Astrocyte (in vitro differentiated cells and primary cell): ENCODE measurements at regions not wholly inside any gene's neighbourhood (a gene's known extent, or its start where the extent isn't known, plus 50 kb on each side); places are given as distances from the start of the nearest gene placed in this dataset.

Experiments
- DNase-seq: peaks from one replicate; pipeline ENCODE4 v3.0.0-alpha.2; 2010; ENCODE audit warnings: low read depth
- FAIRE-seq: peaks from 2 replicates; lab custom pipeline; 2011; peaks lifted over from hg19 to GRCh38; lab: Jason Lieb, UNC
- H2AFZ ChIP-seq: 2 replicates; pipeline ENCODE4 v1.6.0; 2012; ENCODE audit warnings: low read depth, low read length, inconsistent platforms
- H3K27ac ChIP-seq: 2 replicates; pipeline ENCODE4 v1.5.1; 2011; ENCODE audit warnings: low read depth, low read length, inconsistent platforms
- H3K27me3 ChIP-seq: 2 replicates; pipeline ENCODE4 v1.6.0; 2011; ENCODE audit warnings: low read length, inconsistent platforms; ENCODE audit not compliant: insufficient read depth
- H3K36me3 ChIP-seq: 2 replicates; pipeline ENCODE4 v1.5.1; 2011; ENCODE audit warnings: low read length, inconsistent platforms; ENCODE audit not compliant: insufficient read depth
- H3K4me1 ChIP-seq: 2 replicates; pipeline ENCODE4 v1.5.1; 2011; ENCODE audit warnings: low read length, inconsistent platforms; ENCODE audit not compliant: insufficient read depth
- H3K4me2 ChIP-seq: 2 replicates; pipeline ENCODE4 v1.6.0; 2012; ENCODE audit warnings: low read length, inconsistent platforms
- H3K4me3 ChIP-seq: 2 replicates; pipeline ENCODE4 v1.5.1; 2011; ENCODE audit warnings: low read depth, mild to moderate bottlenecking, low read length, inconsistent platforms; ENCODE audit not compliant: insufficient read depth
- H3K79me2 ChIP-seq: 2 replicates; pipeline ENCODE4 v1.6.0; 2012; ENCODE audit warnings: mild to moderate bottlenecking, low read length, inconsistent platforms; ENCODE audit not compliant: insufficient read depth
- H3K9ac ChIP-seq: 2 replicates; pipeline ENCODE4 v1.6.0; 2012; ENCODE audit warnings: mild to moderate bottlenecking, low read length, inconsistent platforms
- H3K9me3 ChIP-seq: 2 replicates; pipeline ENCODE4 v1.5.1; 2012; ENCODE audit warnings: low read depth, mild to moderate bottlenecking, low read length, inconsistent platforms; ENCODE audit not compliant: insufficient read depth
- H4K20me1 ChIP-seq: 2 replicates; pipeline ENCODE4 v1.6.0; 2012; ENCODE audit warnings: low read length, inconsistent platforms; ENCODE audit not compliant: insufficient read depth
- H3K27ac Mint-ChIP-seq: one replicate; pipeline ENCODE4 v1.8.0; 2021; ENCODE audit warnings: mild to moderate bottlenecking, mixed read lengths; ENCODE audit not compliant: unreplicated experiment
- H3K27me3 Mint-ChIP-seq: one replicate; pipeline ENCODE4 v1.8.0; 2021; ENCODE audit warnings: low read depth, mixed read lengths; ENCODE audit not compliant: unreplicated experiment
- H3K36me3 Mint-ChIP-seq: one replicate; pipeline ENCODE4 v1.8.0; 2021; ENCODE audit warnings: low read depth, mixed read lengths; ENCODE audit not compliant: unreplicated experiment
- H3K4me1 Mint-ChIP-seq: one replicate; pipeline ENCODE4 v1.8.0; 2021; ENCODE audit warnings: low read depth, mixed read lengths; ENCODE audit not compliant: unreplicated experiment
- H3K4me3 Mint-ChIP-seq: one replicate; pipeline ENCODE4 v1.8.0; 2021; ENCODE audit warnings: mild to moderate bottlenecking, moderate library complexity, mixed read lengths; ENCODE audit not compliant: unreplicated experiment
- H3K9me3 Mint-ChIP-seq: one replicate; pipeline ENCODE4 v1.8.0; 2021; ENCODE audit warnings: mild to moderate bottlenecking, mixed read lengths; ENCODE audit not compliant: unreplicated experiment
- CTCF ChIP-seq: IDR thresholded peaks from 2 replicates; pipeline ENCODE4 v1.5.1; 2011; ENCODE audit warnings: low read depth, mild to moderate bottlenecking, inconsistent platforms, low read length, moderate library complexity; ENCODE audit not compliant: insufficient read depth
- EZH2 ChIP-seq: IDR thresholded peaks from 2 replicates; pipeline ENCODE4 v1.6.1; 2012; ENCODE audit warnings: mild to moderate bottlenecking, low read length, inconsistent platforms; ENCODE audit not compliant: insufficient read depth

- Histone ChIP-seq H3K9ac (no peak overlapping the region), H3K27me3 (no peaks in the 10 kb centered on the region), H2AFZ (no peak overlapping the region), H4K20me1 (no peaks in the 10 kb centered on the region), H3K4me1 (no peaks in the 10 kb centered on the region), H3K4me3 (no peak overlapping the region), H3K27ac (no peak overlapping the region), H3K9me3 (no peaks in the 10 kb centered on the region), H3K4me2 (no peak overlapping the region), H3K79me2 (no peaks in the 10 kb centered on the region), H3K36me3 (no peaks in the 10 kb centered on the region)
- Mint-ChIP-seq H3K9me3 (no peaks in the 10 kb centered on the region), H3K4me1 (no peaks in the 10 kb centered on the region), H3K4me3 (no peak overlapping the region), H3K27ac (no peak overlapping the region), H3K27me3 (peaks cover 8% of the 10 kb centered on the region), H3K36me3 (no peaks in the 10 kb centered on the region)
- FAIRE-seq (no peak), DNase-seq (no peak)
- TF ChIP-seq CTCF, result no peak
- TF ChIP-seq EZH2, result no peak
Measured at GRCh38 chr20:52798124-52798523, 174.0 kb upstream of the TSHZ2 start.

GRCh38 chr20:52794853-52795252, 177.3 kb upstream of the TSHZ2 start:
- H3K4me3 Mint-ChIP-seq, result no peak overlapping the region
- no peak for FAIRE-seq
- H2AFZ ChIP-seq, result no peak overlapping the region

More at GRCh38 chr20:52794853-52795252, 177.3 kb upstream of the TSHZ2 start:
- no peaks in the 10 kb centered on the region for H3K4me1 Mint-ChIP-seq
- Histone ChIP-seq H3K4me1 (no peaks in the 10 kb centered on the region), H3K9ac (no peak overlapping the region), H3K79me2 (no peaks in the 10 kb centered on the region), H3K36me3 (no peaks in the 10 kb centered on the region), H3K4me3 (no peak overlapping the region), H3K4me2 (no peak overlapping the region), H3K27ac (no peak overlapping the region), H4K20me1 (no peaks in the 10 kb centered on the region), H3K27me3 (no peaks in the 10 kb centered on the region), H3K9me3 (no peaks in the 10 kb centered on the region)
- no peak overlapping the region for H3K27ac Mint-ChIP-seq
- no peaks in the 10 kb centered on the region for H3K9me3 Mint-ChIP-seq
- H3K27me3 Mint-ChIP-seq, result peaks cover 8% of the 10 kb centered on the region
- H3K36me3 Mint-ChIP-seq, result no peaks in the 10 kb centered on the region
- DNase-seq, result no peak
- TF ChIP-seq EZH2, result no peak
- TF ChIP-seq CTCF, result no peak
